PFSK-1 (cell line): ENCODE measurements at regions not wholly inside any gene's neighbourhood (a gene's known extent, or its start where the extent isn't known, plus 50 kb on each side); places are given as distances from the start of the nearest gene placed in this dataset.

Experiments
- FOXP2 ChIP-seq: optimal IDR thresholded peaks from 2 replicates; pipeline ENCODE3; 2011; ENCODE audit warnings: borderline replicate concordance, control low read depth, inconsistent platforms; ENCODE audit not compliant: insufficient read depth; ENCODE audit errors: extremely low read length, extremely low read depth
- POLR2AphosphoS5 ChIP-seq: IDR thresholded peaks from 2 replicates; pipeline ENCODE4 v1.6.1; 2012; ENCODE audit warnings: low read depth, mild to moderate bottlenecking, control low read depth, low read length, moderate library complexity
- REST ChIP-seq, 2 experiments: IDR thresholded peaks; 2 replicates each; pipeline versions ENCODE4 v1.6.1 to v1.8.0; 2011 to 2012; ENCODE audit warnings: low read depth in 2 of 2, low read length in 2 of 2, control low read depth in 1 of 2, inconsistent platforms in 1 of 2, mild to moderate bottlenecking in 1 of 2, moderate library complexity in 1 of 2; ENCODE audit not compliant: insufficient read depth in 1 of 2
- SIN3A ChIP-seq: IDR thresholded peaks from 2 replicates; pipeline ENCODE4 v1.6.1; 2012; ENCODE audit warnings: mild to moderate bottlenecking, low read length, moderate library complexity, borderline replicate concordance; ENCODE audit not compliant: insufficient read depth
- TAF1 ChIP-seq: IDR thresholded peaks from 2 replicates; pipeline ENCODE4 v1.6.1; 2012; ENCODE audit warnings: low read length, control low read depth, borderline replicate concordance; ENCODE audit not compliant: insufficient read depth

GRCh38 chr9:31142456-31142855, 1242.0 kb upstream of the ACO1 start:
- TF ChIP-seq TAF1 (no peak), FOXP2 (no peak), SIN3A (no peak), POLR2AphosphoS5 (no peak)

DNA sequence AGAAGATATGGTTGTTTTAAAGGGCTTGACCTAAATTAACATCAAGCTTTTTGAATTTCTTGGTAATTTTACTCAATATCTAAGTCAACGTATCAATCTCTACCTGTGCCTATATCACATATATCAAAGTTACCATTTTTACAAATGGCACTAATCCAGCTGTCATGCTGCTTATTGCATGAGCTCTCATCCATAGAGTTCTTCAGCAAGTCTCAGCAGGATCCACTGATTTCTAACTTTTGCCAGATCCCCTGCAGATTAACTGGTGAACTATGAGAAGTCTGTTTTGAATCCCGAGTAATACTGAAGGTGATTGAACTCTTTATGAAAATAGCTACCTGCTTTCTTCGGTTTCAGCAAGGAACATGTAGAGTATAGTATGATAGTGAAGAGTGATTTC, 1239.8 kb upstream of the ACO1 start:
- TF ChIP-seq FOXP2 (no peak), TAF1 (no peak), REST (IDR thresholded peaks at IDR 0.05; ENCODE audit: insufficient read depth in 1 of 2, low read depth in 2 of 2, low read length in 2 of 2) (no peak), POLR2AphosphoS5 (no peak), SIN3A (no peak)

- TF ChIP-seq FOXP2 (no peak), POLR2AphosphoS5 (no peak), SIN3A (no peak), REST (IDR thresholded peaks at IDR 0.05; ENCODE audit: insufficient read depth in 1 of 2, low read depth in 2 of 2, low read length in 2 of 2) (no peak), TAF1 (no peak)
Observed at GRCh38 chr9:31146485-31147166, 1237.8 kb upstream of the ACO1 start.

GRCh38 chr9:31153250-31153840, 1231.1 kb upstream of the ACO1 start:
- no peak for TF ChIP-seq TAF1
- TF ChIP-seq POLR2AphosphoS5: no peak
- TF ChIP-seq FOXP2: no peak
- TF ChIP-seq SIN3A: no peak
- TF ChIP-seq REST (IDR thresholded peaks at IDR 0.05; ENCODE audit: insufficient read depth in 1 of 2, low read depth in 2 of 2, low read length in 2 of 2): no peak

GRCh38 chr9:31166516-31166915, 1217.9 kb upstream of the ACO1 start:
- TF ChIP-seq SIN3A: no peak

GRCh38 chr9:31168161-31168560, 1216.3 kb upstream of the ACO1 start:
- no peak for TF ChIP-seq FOXP2
- TF ChIP-seq REST (IDR thresholded peaks at IDR 0.05; ENCODE audit: insufficient read depth in 1 of 2, low read depth in 2 of 2, low read length in 2 of 2): no peak
- TF ChIP-seq SIN3A: no peak
- no peak for TF ChIP-seq POLR2AphosphoS5
- TF ChIP-seq TAF1: no peak
